Astrocyte (in vitro differentiated cells and primary cell): ENCODE measurements at regions not wholly inside any gene's neighbourhood (a gene's known extent, or its start where the extent isn't known, plus 50 kb on each side); places are given as distances from the start of the nearest gene placed in this dataset.

Source experiments
- CTCF ChIP-seq: IDR thresholded peaks from 2 replicates; pipeline ENCODE4 v1.5.1; 2011; ENCODE audit warnings: low read depth, mild to moderate bottlenecking, inconsistent platforms, low read length, moderate library complexity; ENCODE audit not compliant: insufficient read depth
- EZH2 ChIP-seq: IDR thresholded peaks from 2 replicates; pipeline ENCODE4 v1.6.1; 2012; ENCODE audit warnings: mild to moderate bottlenecking, low read length, inconsistent platforms; ENCODE audit not compliant: insufficient read depth

GRCh38 chr5:124648902-124649467 is 97.5 kb downstream of the ZNF608 start:
- TF ChIP-seq CTCF (no peak), EZH2 (no peak)
